ENCODE measurements at regions not wholly inside any gene's neighbourhood (a gene's known extent, or its start where the extent isn't known, plus 50 kb on each side); places are given as distances from the start of the nearest gene placed in this dataset.

- no TSS peak for BruUV-seq (replicated peaks)
- H3K9ac ChIP-seq (ENCODE audit: insufficient read depth, low read depth, low read length), result no peak overlapping the region
- in situ Hi-C loops (cut with HindIII; ENCODE audit: extremely low pct_ligation_motif_present, low pct_unique_long_range_greater_than_20kb), result no loop called here
- no peaks in the 10 kb centered on the region for H3K9me3 ChIP-seq (ENCODE audit: low read length)
- ATAC-seq (no peak), FAIRE-seq (no peak), DNase-seq (ENCODE audit: low spot score) (no peak)
- WGBS (ENCODE audit: low lambda C conversion rate), result 31% methylated on average over 5 of the region's 14 CpGs
- no peaks in the 10 kb centered on the region for H3K4me1 ChIP-seq (ENCODE audit: insufficient read depth, low read length)
- no peaks in the 10 kb centered on the region for H3K79me2 ChIP-seq (ENCODE audit: insufficient read depth, low read length)
- H3K4me3 ChIP-seq (replicated peaks in 1 of 3; ENCODE audit: insufficient read depth in 1 of 3, low read depth in 2 of 3, low read length in 3 of 3), result no peak overlapping the region
- intact Hi-C loops (cut with micrococcal nuclease; ENCODE audit: unreplicated experiment), result no loop called here
- ChIA-PET POLR2A (no interaction called here), CTCF (ENCODE audit: low intra/inter-chr PET ratio, low total read pairs) (no interaction called here)
- TF ChIP-seq POLR2AphosphoS5 (IDR thresholded peaks at IDR 0.05; ENCODE audit: low read depth, low read length) (no peak), NPAS2 (CRISPR knock-in tag; IDR thresholded peaks at IDR 0.05; ENCODE audit: borderline replicate concordance) (no peak), NR2C2 (CRISPR knock-in tag; IDR thresholded peaks at IDR 0.05; ENCODE audit: borderline replicate concordance) (no peak), CEBPB (IDR thresholded peaks at IDR 0.05; ENCODE audit: borderline replicate concordance, low read depth, low read length) (no peak), ZNF878 (CRISPR knock-in tag; IDR thresholded peaks at IDR 0.05) (no peak), PAF1 (CRISPR knock-in tag; IDR thresholded peaks at IDR 0.05) (no peak), ATF2 (CRISPR knock-in tag; IDR thresholded peaks at IDR 0.05) (no peak), EEA1 (CRISPR knock-in tag; IDR thresholded peaks at IDR 0.05; ENCODE audit: borderline replicate concordance) (no peak), SIN3A (IDR thresholded peaks at IDR 0.05; ENCODE audit: borderline replicate concordance, low read depth, low read length) (no peak)
- H2AFZ ChIP-seq (ENCODE audit: low read length), result no peak overlapping the region
- no peaks in the 10 kb centered on the region for H3K36me3 ChIP-seq (replicated peaks in 1 of 2; ENCODE audit: control insufficient read depth in 1 of 2, insufficient read depth in 2 of 2, low read length in 2 of 2)
- no peaks in the 10 kb centered on the region for H4K20me1 ChIP-seq (ENCODE audit: insufficient read depth, low read length)
- H3K27ac ChIP-seq (ENCODE audit: extremely low read length, insufficient read depth, low read length), result no peak overlapping the region
- H3K27me3 ChIP-seq (ENCODE audit: control insufficient read depth in 1 of 2, insufficient read depth in 2 of 2, low read length in 2 of 2), result peaks cover 0 to 6% of the 10 kb centered on the region in 2 experiments; a peak in 1 of 5 replicates
- no peak overlapping the region for H3K4me2 ChIP-seq (ENCODE audit: low read depth, low read length)
Observed at GRCh38 chr10:131495892-131496291, 184.4 kb upstream of the TCERG1L start.
